Activated B cell treated with CpG ODN at 0.5 μM for 24 hours (primary cell): ENCODE measurements at regions not wholly inside any gene's neighbourhood (a gene's known extent, or its start where the extent isn't known, plus 50 kb on each side); places are given as distances from the start of the nearest gene placed in this dataset.

Experiments
- ATAC-seq: fragments of 200-7000 bp; cut with Tn5 transposase; one replicate; pipeline ENCODE4 v1.10.0; 2021; ENCODE audit warnings: low read depth, mild to moderate bottlenecking, moderate library complexity
- CTCF ChIA-PET: fragments of 350-600 bp; sonication (Branson Sonifier 250); formaldehyde crosslinking; loops from one replicate; lab custom pipeline; 2021; ENCODE audit warnings: antibody characterized with exemption; lab: Charles Lee
- POLR2A ChIA-PET: fragments of 350-600 bp; sonication (Branson Sonifier 250); formaldehyde crosslinking; loops from one replicate; lab custom pipeline; 2021; ENCODE audit warnings: antibody characterized with exemption; lab: Charles Lee
- DNase-seq: peaks from one replicate; pipeline ENCODE4 v3.0.0; 2022
- H3K27ac Mint-ChIP-seq: one replicate; pipeline ENCODE4 v1.8.0; 2020; ENCODE audit warnings: mixed read lengths
- H3K27me3 Mint-ChIP-seq: one replicate; pipeline ENCODE4 v1.8.0; 2021; ENCODE audit warnings: mixed read lengths
- H3K36me3 Mint-ChIP-seq: one replicate; pipeline ENCODE4 v1.8.0; 2021; ENCODE audit warnings: low read depth, mixed read lengths
- H3K4me1 Mint-ChIP-seq: one replicate; pipeline ENCODE4 v1.8.0; 2021; ENCODE audit warnings: mixed read lengths
- H3K4me3 Mint-ChIP-seq: one replicate; pipeline ENCODE4 v1.8.0; 2020; ENCODE audit warnings: mild to moderate bottlenecking, mixed read lengths
- H3K9me3 Mint-ChIP-seq: one replicate; pipeline ENCODE4 v1.8.0; 2020; ENCODE audit warnings: mixed read lengths
- intact Hi-C: fragments of 100-400 bp; cut with micrococcal nuclease; formaldehyde crosslinking; loops from one replicate; pipeline ENCODE4 v1.15.1; 2024
- TF ChIP-seq, protein P1 (sequence below): fragments of 200-600 bp; IDR thresholded peaks from one replicate; pipeline ENCODE4 v1.8.0; 2022; ENCODE audit warnings: antibody characterized with exemption, mild to moderate bottlenecking

GRCh38 chr1:170219163-170219562 is 73.4 kb downstream of the NTMT2 start:
- H3K4me1 Mint-ChIP-seq: no peaks in the 10 kb centered on the region
- no peaks in the 10 kb centered on the region for H3K36me3 Mint-ChIP-seq
- POLR2A ChIA-PET: no interaction called here
- DNase-seq (no peak), ATAC-seq (no peak)
- intact Hi-C loops: no loop called here
- peaks cover 6% of the 10 kb centered on the region for H3K27me3 Mint-ChIP-seq
- TF ChIP-seq, protein P1, sequence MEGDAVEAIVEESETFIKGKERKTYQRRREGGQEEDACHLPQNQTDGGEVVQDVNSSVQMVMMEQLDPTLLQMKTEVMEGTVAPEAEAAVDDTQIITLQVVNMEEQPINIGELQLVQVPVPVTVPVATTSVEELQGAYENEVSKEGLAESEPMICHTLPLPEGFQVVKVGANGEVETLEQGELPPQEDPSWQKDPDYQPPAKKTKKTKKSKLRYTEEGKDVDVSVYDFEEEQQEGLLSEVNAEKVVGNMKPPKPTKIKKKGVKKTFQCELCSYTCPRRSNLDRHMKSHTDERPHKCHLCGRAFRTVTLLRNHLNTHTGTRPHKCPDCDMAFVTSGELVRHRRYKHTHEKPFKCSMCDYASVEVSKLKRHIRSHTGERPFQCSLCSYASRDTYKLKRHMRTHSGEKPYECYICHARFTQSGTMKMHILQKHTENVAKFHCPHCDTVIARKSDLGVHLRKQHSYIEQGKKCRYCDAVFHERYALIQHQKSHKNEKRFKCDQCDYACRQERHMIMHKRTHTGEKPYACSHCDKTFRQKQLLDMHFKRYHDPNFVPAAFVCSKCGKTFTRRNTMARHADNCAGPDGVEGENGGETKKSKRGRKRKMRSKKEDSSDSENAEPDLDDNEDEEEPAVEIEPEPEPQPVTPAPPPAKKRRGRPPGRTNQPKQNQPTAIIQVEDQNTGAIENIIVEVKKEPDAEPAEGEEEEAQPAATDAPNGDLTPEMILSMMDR: no peak
- H3K9me3 Mint-ChIP-seq: peaks cover 4% of the 10 kb centered on the region
- H3K27ac Mint-ChIP-seq: no peak overlapping the region
- no peak overlapping the region for H3K4me3 Mint-ChIP-seq
- CTCF ChIA-PET: no interaction called here

GRCh38 chr1:170221031-170221430 is 75.3 kb downstream of the NTMT2 start:
- Mint-ChIP-seq H3K27ac (no peak overlapping the region), H3K4me3 (no peak overlapping the region), H3K4me1 (no peaks in the 10 kb centered on the region), H3K36me3 (no peaks in the 10 kb centered on the region), H3K27me3 (peaks cover 2% of the 10 kb centered on the region), H3K9me3 (peaks cover 4% of the 10 kb centered on the region)
- no peak for DNase-seq
- CTCF ChIA-PET: no interaction called here
- ATAC-seq: no peak
- POLR2A ChIA-PET: no interaction called here
- TF ChIP-seq, protein P1: no peak
- intact Hi-C loops: no loop called here

- no peaks in the 10 kb centered on the region for H3K4me1 Mint-ChIP-seq
- POLR2A ChIA-PET: no interaction called here
- H3K9me3 Mint-ChIP-seq: peaks cover 4% of the 10 kb centered on the region
- CTCF ChIA-PET: no interaction called here
- no peaks in the 10 kb centered on the region for H3K36me3 Mint-ChIP-seq
- no peak overlapping the region for H3K4me3 Mint-ChIP-seq
- TF ChIP-seq, protein P1: no peak
- ATAC-seq (no peak), DNase-seq (no peak)
- intact Hi-C loops: no loop called here
- H3K27ac Mint-ChIP-seq: no peak overlapping the region
- peaks cover 2% of the 10 kb centered on the region for H3K27me3 Mint-ChIP-seq
Measured at GRCh38 chr1:170221495-170221894, 75.7 kb downstream of the NTMT2 start.

DNA sequence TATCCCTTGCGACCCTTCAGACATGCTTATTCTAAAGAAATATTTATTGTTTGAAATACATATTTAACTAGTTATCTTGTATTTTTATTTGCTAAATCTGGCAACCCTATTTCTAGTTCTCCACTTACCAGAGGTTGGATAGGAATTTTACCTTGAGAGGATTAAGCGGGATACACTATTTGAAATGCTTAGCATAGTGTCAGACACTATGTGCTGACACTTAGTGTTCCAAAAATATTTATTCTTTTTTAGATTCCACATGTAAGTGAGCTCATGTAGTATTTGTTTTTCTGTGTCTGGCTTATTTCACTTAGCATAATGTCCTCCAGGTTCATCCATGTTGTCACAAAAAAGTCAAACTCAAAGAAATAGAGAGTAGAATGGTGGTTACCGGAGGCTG is 78.7 kb downstream of the NTMT2 start:
- ChIA-PET POLR2A (no interaction called here), CTCF (no interaction called here)
- no peak overlapping the region for H3K27ac Mint-ChIP-seq
- TF ChIP-seq, protein P1: no peak
- H3K36me3 Mint-ChIP-seq: no peaks in the 10 kb centered on the region
- ATAC-seq (no peak), DNase-seq (no peak)
- H3K27me3 Mint-ChIP-seq: no peaks in the 10 kb centered on the region
- intact Hi-C loops: no loop called here
- H3K4me3 Mint-ChIP-seq: no peak overlapping the region
- H3K4me1 Mint-ChIP-seq: no peaks in the 10 kb centered on the region
- H3K9me3 Mint-ChIP-seq: peaks cover 4% of the 10 kb centered on the region

DNA sequence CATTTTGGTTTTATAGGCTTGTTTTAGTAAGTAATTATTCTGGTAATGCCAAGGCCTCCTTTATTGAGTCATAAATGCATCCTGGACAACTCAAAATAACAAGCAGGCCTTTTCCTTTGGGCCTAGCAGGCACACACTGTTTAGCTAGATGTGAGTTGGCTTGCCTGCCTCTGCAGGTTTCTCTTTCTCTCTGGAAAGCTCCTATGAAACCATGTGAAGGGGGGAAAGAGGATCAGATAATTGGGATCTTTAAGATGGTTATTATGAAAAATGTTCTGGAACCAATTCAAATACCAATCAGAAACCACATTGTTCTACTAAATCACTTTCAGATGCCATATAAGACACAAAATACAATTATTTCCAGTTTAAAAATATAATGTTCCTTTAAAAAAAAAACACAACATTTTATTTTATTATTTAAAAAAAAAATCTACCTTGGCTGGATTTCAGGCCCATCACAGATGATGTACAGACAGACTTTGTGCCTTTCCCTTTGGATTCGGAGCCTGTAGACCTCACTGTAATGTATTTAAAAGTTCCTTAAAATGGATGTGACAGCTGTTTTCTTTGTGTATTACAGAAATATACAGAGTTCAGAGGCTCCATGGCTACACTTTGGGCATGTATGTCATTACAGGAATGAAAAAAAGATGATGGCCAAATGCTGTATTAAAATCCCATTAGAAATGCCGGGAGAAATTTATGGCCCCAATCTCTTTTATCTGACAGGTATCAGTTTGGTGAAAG is 80.2 kb downstream of the NTMT2 start:
- TF ChIP-seq, protein P1: no peak
- no peaks in the 10 kb centered on the region for H3K4me1 Mint-ChIP-seq
- H3K9me3 Mint-ChIP-seq: peaks cover 4% of the 10 kb centered on the region
- no peaks in the 10 kb centered on the region for H3K36me3 Mint-ChIP-seq
- CTCF ChIA-PET: no interaction called here
- H3K4me3 Mint-ChIP-seq: no peak overlapping the region
- intact Hi-C loops: no loop called here
- ATAC-seq: no peak
- H3K27ac Mint-ChIP-seq: no peak overlapping the region
- DNase-seq: no peak
- no peaks in the 10 kb centered on the region for H3K27me3 Mint-ChIP-seq
- POLR2A ChIA-PET: no interaction called here
